Heart right ventricle (tissue), 16 donors: ENCODE measurements at regions not wholly inside any gene's neighbourhood (a gene's known extent, or its start where the extent isn't known, plus 50 kb on each side); places are given as distances from the start of the nearest gene placed in this dataset.

ENCODE experiments used
- ATAC-seq, 8 donors: fragments of 200-7000 bp; cut with Tn5 transposase; one replicate each; pipeline ENCODE4 v1.9.1; 2020; ENCODE audit warnings: mild to moderate bottlenecking in 8 of 8, moderate library complexity in 8 of 8, moderate number of reproducible peaks in 1 of 8
- DNase-seq, 2 donors: peaks; one replicate each; pipeline ENCODE4 v3.0.0-alpha.2; 2020
- H3K27ac ChIP-seq, 10 donors: fragments of 200-600 bp; sonication (generic) in 2 of 10; one replicate each; pipeline versions ENCODE4 v1.5.0 to v1.8.0; 2020 to 2022; ENCODE audit warnings: mild to moderate bottlenecking in 3 of 10
- H3K27me3 ChIP-seq, 7 donors: fragments of 200-600 bp; one replicate each; pipeline ENCODE4 v1.8.0; 2021 to 2022; ENCODE audit warnings: mild to moderate bottlenecking in 2 of 7
- H3K36me3 ChIP-seq, 9 donors: fragments of 200-600 bp; sonication (generic) in 1 of 9; one replicate each; pipeline versions ENCODE4 v1.5.0 to v1.8.0; 2020 to 2022; ENCODE audit warnings: mild to moderate bottlenecking in 2 of 9
- H3K4me1 ChIP-seq, 9 donors: fragments of 200-600 bp; sonication (generic) in 1 of 9; one replicate each; pipeline versions ENCODE4 v1.5.0 to v1.8.0; 2020 to 2022; ENCODE audit warnings: mild to moderate bottlenecking in 4 of 9
- H3K4me3 ChIP-seq, 10 donors: fragments of 200-600 bp; sonication (generic) in 2 of 10; one replicate each; pipeline versions ENCODE4 v1.5.0 to v1.8.0; 2020 to 2022; ENCODE audit warnings: mild to moderate bottlenecking in 7 of 10, moderate library complexity in 2 of 10
- H3K9me3 ChIP-seq, 11 donors: fragments of 200-600 bp in 10 of 11; sonication (generic) in 2 of 11; one replicate each; pipeline versions ENCODE4 v1.5.0 to v1.8.0; 2013 to 2022; ENCODE audit warnings: mild to moderate bottlenecking in 2 of 11, control low read depth in 1 of 11, moderate library complexity in 1 of 11
- WGBS, 2 donors: extraction: QIAGEN DNeasy Blood & Tissue Kit; methylation state at CpG; one replicate each; pipeline ENCODE4 v1.1.7; 2013; ENCODE audit warnings: inconsistent platforms in 1 of 2; 5-methylcytosine and 5-hydroxymethylcytosine counted together
- intact Hi-C, 10 donors: fragments of 100-400 bp; cut with DNase I; formaldehyde crosslinking; loops; one replicate each; pipeline versions ENCODE4 v1.11.1 to v1.14.2; 2022
- TF ChIP-seq, protein P1 (sequence below), 9 donors: fragments of 200-600 bp; sonication (generic) in 2 of 9; IDR thresholded peaks; one replicate each; pipeline versions ENCODE4 v1.5.0 to v1.8.0; 2021 to 2022; ENCODE audit warnings: antibody characterized with exemption in 9 of 9, mild to moderate bottlenecking in 5 of 9, moderate library complexity in 1 of 9
- donor health status: Arrhythmogenic right ventricular cardiomyopathy.
- donor health status: ischemic (EF 13 %, LVEDD 7.1; RV severe dilation, severe dysfunction).
- donor health status: healthy with polysubstance abuse.
- donor health status: DM: no; HTN: yes; CAD: no.
- donor health status: DM: no; HTN: no; CAD: no.
- donor health status: ischemic (EF 25% LVEDD 6.9; RV normal size, moderate dysfunction).
- donor health status: ischemic (EF 25% LVEDD 5.7; RV mildly dilated, moderate dysfunction).
- donor health status: healthy.
- donor health status: DM: yes; HTN: yes; CAD: no.
- donor health status: Ischemic cardiomyopathy.
- donor health status: ischemic (EF 35%, LVEDD 5.7; RV mildly dilated, moderate dysfunction).
- donor health status: nonischemic (EF 11% LVEDD 7.7; RV severe dilation, severe dysfunction).
- donor health status: DM: yes; HTN: yes; CAD: no.
- donor health status: PGD.
- donor health status: ischemic (EF 29% LVEDD 5.4; RV normal size, mild dysfunction).
- donor health status: nonischemic (EF 23%, LVEDD 6.1; RV moderate dilation, normal function).

DNA sequence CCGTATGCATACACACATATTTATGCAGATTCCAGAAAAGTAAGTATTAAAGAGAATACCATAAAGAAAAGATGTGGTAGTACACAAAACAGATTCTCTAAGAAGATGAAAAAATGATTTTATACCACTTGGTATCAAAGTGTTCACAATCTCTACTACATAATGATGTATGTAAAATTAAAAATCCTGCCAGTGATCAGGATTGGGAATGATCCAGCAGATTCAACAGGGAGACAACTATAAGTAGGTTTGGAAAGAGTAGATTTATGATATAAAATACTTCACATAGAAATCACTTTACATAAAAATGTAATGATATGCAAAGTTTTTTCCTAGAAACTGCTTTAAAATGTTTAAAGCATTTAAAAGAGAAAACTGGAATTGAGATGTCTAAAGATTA lies 447.0 kb downstream of the CNTNAP4 start:
- ATAC-seq (no peak), DNase-seq (no peak)
- 85% methylated on average over 1 of the region's 1 CpG for WGBS, 2 donors
- no peaks in the 10 kb centered on the region for H3K4me1 ChIP-seq
- H3K27ac ChIP-seq, result no peak overlapping the region
- peaks cover 0 to 6% (median 0%) of the 10 kb centered on the region in 7 donors for H3K27me3 ChIP-seq
- TF ChIP-seq, protein P1, sequence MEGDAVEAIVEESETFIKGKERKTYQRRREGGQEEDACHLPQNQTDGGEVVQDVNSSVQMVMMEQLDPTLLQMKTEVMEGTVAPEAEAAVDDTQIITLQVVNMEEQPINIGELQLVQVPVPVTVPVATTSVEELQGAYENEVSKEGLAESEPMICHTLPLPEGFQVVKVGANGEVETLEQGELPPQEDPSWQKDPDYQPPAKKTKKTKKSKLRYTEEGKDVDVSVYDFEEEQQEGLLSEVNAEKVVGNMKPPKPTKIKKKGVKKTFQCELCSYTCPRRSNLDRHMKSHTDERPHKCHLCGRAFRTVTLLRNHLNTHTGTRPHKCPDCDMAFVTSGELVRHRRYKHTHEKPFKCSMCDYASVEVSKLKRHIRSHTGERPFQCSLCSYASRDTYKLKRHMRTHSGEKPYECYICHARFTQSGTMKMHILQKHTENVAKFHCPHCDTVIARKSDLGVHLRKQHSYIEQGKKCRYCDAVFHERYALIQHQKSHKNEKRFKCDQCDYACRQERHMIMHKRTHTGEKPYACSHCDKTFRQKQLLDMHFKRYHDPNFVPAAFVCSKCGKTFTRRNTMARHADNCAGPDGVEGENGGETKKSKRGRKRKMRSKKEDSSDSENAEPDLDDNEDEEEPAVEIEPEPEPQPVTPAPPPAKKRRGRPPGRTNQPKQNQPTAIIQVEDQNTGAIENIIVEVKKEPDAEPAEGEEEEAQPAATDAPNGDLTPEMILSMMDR (IDR thresholded peaks at IDR 0.05), result no peak
- no peaks in the 10 kb centered on the region for H3K9me3 ChIP-seq
- intact Hi-C loops, result no loop called here
- no peak overlapping the region for H3K4me3 ChIP-seq
- no peaks in the 10 kb centered on the region for H3K36me3 ChIP-seq

DNA sequence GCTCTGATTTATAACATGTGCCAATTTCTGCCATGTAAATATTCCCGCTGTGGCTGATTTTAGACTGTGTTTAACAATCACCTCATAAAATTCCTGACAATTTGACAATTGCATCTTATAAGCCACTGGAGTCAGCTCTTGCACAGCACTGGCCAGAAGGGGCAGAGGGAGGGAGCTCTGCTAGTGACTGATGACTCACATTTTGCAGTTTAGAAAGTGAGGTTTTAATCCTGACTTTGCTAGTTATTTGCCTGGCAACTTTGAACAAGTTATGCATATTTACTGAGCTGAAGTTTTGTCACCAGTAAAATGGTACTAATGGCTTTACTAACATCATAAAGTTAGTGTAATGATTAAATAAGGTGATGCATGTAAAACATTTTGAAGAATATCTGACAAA lies 452.3 kb downstream of the CNTNAP4 start:
- Histone ChIP-seq H3K9me3 (no peaks in the 10 kb centered on the region), H3K4me3 (no peak overlapping the region), H3K27ac (no peak overlapping the region), H3K36me3 (no peaks in the 10 kb centered on the region), H3K4me1 (no peaks in the 10 kb centered on the region), H3K27me3 (peaks cover 0 to 6% (median 0%) of the 10 kb centered on the region in 7 donors)
- DNase-seq, result no peak
- 67 to 79% methylated on average over 1 of the region's 1 CpG for WGBS, 2 donors
- TF ChIP-seq, protein P1 (IDR thresholded peaks at IDR 0.05), result no peak
- ATAC-seq, result no peak
- intact Hi-C loops, result no loop called here

DNA sequence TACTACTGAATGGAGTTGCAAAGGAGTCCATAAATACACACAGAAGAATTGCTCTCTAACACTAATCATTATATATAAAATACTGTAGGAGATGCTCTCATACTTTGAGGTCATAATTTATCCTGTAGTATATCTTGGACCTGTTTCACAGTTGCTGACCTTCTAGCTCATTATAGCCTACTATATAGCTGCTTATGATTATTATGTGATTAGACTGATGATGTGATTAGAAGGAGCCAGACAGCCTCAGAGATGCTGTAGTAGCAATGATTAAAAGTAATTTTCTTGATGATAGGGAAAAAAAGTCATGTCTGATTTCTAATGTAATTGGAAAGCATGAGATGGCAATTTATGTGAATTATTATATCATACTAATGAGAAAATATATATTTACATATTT lies 455.7 kb downstream of the CNTNAP4 start:
- Histone ChIP-seq H3K4me1 (no peaks in the 10 kb centered on the region), H3K9me3 (peaks cover 0 to 5% (median 0%) of the 10 kb centered on the region in 11 donors), H3K4me3 (no peak overlapping the region), H3K27me3 (no peaks in the 10 kb centered on the region), H3K36me3 (no peaks in the 10 kb centered on the region), H3K27ac (no peak overlapping the region)
- TF ChIP-seq, protein P1 (IDR thresholded peaks at IDR 0.05), result no peak
- DNase-seq (no peak), ATAC-seq (no peak)
- intact Hi-C loops, result no loop called here

DNA sequence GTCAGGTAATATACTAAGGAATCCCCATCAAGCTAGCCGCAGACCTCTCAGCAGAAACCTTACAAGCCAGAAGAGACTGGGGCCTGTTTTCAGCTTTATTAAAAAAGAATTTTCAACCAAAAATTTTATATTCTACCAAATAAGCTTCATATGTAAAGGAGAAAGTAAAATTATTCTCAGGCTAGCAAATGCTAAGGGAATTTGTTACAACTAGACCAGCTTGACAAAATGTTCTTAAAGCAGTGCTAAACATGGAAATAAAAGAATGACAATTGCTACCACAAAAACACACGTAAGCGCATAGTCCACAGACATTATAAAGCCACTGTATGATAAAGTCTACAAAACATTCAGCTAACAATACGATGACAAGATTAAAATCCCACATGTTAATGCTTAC lies 449.4 kb upstream of the MON1B start:
- TF ChIP-seq, protein P1 (IDR thresholded peaks at IDR 0.05), result no peak
- Histone ChIP-seq H3K4me1 (no peaks in the 10 kb centered on the region), H3K9me3 (peaks cover 0 to 47% (median 27%) of the 10 kb centered on the region in 11 donors), H3K4me3 (no peak overlapping the region), H3K27me3 (no peaks in the 10 kb centered on the region), H3K27ac (no peak overlapping the region), H3K36me3 (no peaks in the 10 kb centered on the region)
- WGBS, 2 donors, result 89 to 94% methylated on average over 4 of the region's 4 CpGs
- ATAC-seq, result no peak
- DNase-seq, result no peak
- intact Hi-C loops, result no loop called here
